IMR-90 (cell line): ENCODE measurements at regions not wholly inside any gene's neighbourhood (a gene's known extent, or its start where the extent isn't known, plus 50 kb on each side); places are given as distances from the start of the nearest gene placed in this dataset.

Experiments used
- ATAC-seq: fragments of 200-7000 bp; cut with Tn5 transposase; 2 replicates; pipeline ENCODE4 v1.9.1; 2020; ENCODE audit warnings: low read depth, mild to moderate bottlenecking, moderate library complexity
- BruUV-seq: library from RNA; stranded (reverse); fragments of 400-500 nt; replicated peaks from 2 replicates; lab custom pipeline; 2021; lab: Mats Ljungman, UMichigan
- CTCF ChIA-PET: fragments of 300-600 bp; formaldehyde crosslinking; extraction: SDS; loops from one replicate; lab custom pipeline; 2021; ENCODE audit warnings: antibody characterized with exemption; lab: Yijun Ruan, JAX
- POLR2A ChIA-PET: fragments of 300-600 bp; sonication (Branson Sonifier 250); formaldehyde crosslinking; loops from one replicate; lab custom pipeline; 2022; ENCODE audit warnings: antibody characterized with exemption; ENCODE audit not compliant: unreplicated experiment; lab: Charles Lee
- DNase-seq: peaks from one replicate; pipeline ENCODE4 v3.0.0; 2013
- H2AFZ ChIP-seq: replicated peaks from 2 replicates; pipeline ENCODE3; 2013; ENCODE audit warnings: low read length, mild to moderate bottlenecking; ENCODE audit not compliant: poor library complexity
- H2AK5ac ChIP-seq: 2 replicates; pipeline ENCODE4 v1.6.1; 2013; ENCODE audit warnings: low read depth, low read length, inconsistent platforms
- H2AK9ac ChIP-seq: replicated peaks from 2 replicates; pipeline ENCODE3; 2013; ENCODE audit warnings: mild to moderate bottlenecking, low read depth, low read length, moderate library complexity; ENCODE audit not compliant: poor library complexity
- H2BK120ac ChIP-seq: 2 replicates; pipeline ENCODE4 v1.6.1; 2013; ENCODE audit warnings: low read depth, low read length, inconsistent platforms
- H2BK15ac ChIP-seq: 3 replicates; pipeline ENCODE4 v1.6.1; 2013; ENCODE audit warnings: low read depth, low read length, inconsistent platforms
- H2BK20ac ChIP-seq: 2 replicates; pipeline ENCODE4 v1.6.1; 2013; ENCODE audit warnings: low read depth, mild to moderate bottlenecking, inconsistent platforms, low read length, moderate library complexity
- H2BK5ac ChIP-seq: 2 replicates; pipeline ENCODE4 v1.6.1; 2013; ENCODE audit warnings: mild to moderate bottlenecking, low read depth, low read length, inconsistent platforms; ENCODE audit not compliant: poor library complexity, severe bottlenecking
- H3K14ac ChIP-seq: replicated peaks from 2 replicates; pipeline ENCODE4 v1.6.1; 2013; ENCODE audit warnings: low read depth, low read length, inconsistent platforms
- H3K18ac ChIP-seq: 2 replicates; pipeline ENCODE4 v1.6.1; 2013; ENCODE audit warnings: low read depth, low read length, control low read depth
- H3K23ac ChIP-seq: 2 replicates; pipeline ENCODE4 v1.6.1; 2013; ENCODE audit warnings: low read depth, low read length, inconsistent platforms
- H3K27ac ChIP-seq: 2 replicates; pipeline ENCODE4 v1.5.1; 2013; ENCODE audit warnings: mild to moderate bottlenecking, control low read depth, low read length; ENCODE audit not compliant: insufficient read depth
- H3K27me3 ChIP-seq: 2 replicates; pipeline ENCODE4 v1.6.1; 2013; ENCODE audit warnings: low read length; ENCODE audit not compliant: control insufficient read depth, insufficient read depth
- H3K36me3 ChIP-seq: 2 replicates; pipeline ENCODE4 v1.6.1; 2013; ENCODE audit warnings: low read length, mixed read lengths; ENCODE audit not compliant: control insufficient read depth, insufficient read depth
- H3K4ac ChIP-seq: 2 replicates; pipeline ENCODE4 v1.6.1; 2013; ENCODE audit warnings: low read depth, low read length, inconsistent platforms
- H3K4me1 ChIP-seq: 2 replicates; pipeline ENCODE4 v1.6.1; 2013; ENCODE audit warnings: low read length, mixed read lengths; ENCODE audit not compliant: control insufficient read depth, insufficient read depth
- H3K4me2 ChIP-seq: 2 replicates; pipeline ENCODE4 v1.6.1; 2013; ENCODE audit warnings: low read depth, mild to moderate bottlenecking, control low read depth, low read length, moderate library complexity
- H3K4me3 ChIP-seq: 2 replicates; pipeline ENCODE4 v1.5.1; 2013; ENCODE audit warnings: low read depth, mild to moderate bottlenecking, control low read depth, low read length, moderate library complexity; ENCODE audit not compliant: insufficient read depth
- H3K56ac ChIP-seq: 2 replicates; pipeline ENCODE4 v1.6.1; 2013; ENCODE audit warnings: low read length, inconsistent platforms; ENCODE audit not compliant: insufficient read depth; ENCODE audit errors: extremely low read depth
- H3K79me1 ChIP-seq, 2 experiments: 2 replicates each; pipeline ENCODE4 v1.6.1; 2013; ENCODE audit warnings: low read length in 2 of 2, inconsistent platforms in 1 of 2, low read depth in 1 of 2
- H3K9ac ChIP-seq: 2 replicates; pipeline ENCODE4 v1.6.1; 2013; ENCODE audit warnings: low read depth, low read length, control low read depth
- H3K9me1 ChIP-seq: 2 replicates; pipeline ENCODE4 v1.6.1; 2013; ENCODE audit warnings: low read length, inconsistent platforms; ENCODE audit not compliant: insufficient read depth
- H3K9me3 ChIP-seq: 2 replicates; pipeline ENCODE4 v1.6.1; 2013; ENCODE audit warnings: low read length; ENCODE audit not compliant: control insufficient read depth, insufficient read depth
- H4K20me1 ChIP-seq: 2 replicates; pipeline ENCODE4 v1.6.1; 2013; ENCODE audit warnings: low read length, inconsistent platforms; ENCODE audit not compliant: insufficient read depth
- H4K5ac ChIP-seq: 2 replicates; pipeline ENCODE4 v1.6.1; 2013; ENCODE audit warnings: mild to moderate bottlenecking, low read depth, low read length, control low read depth
- H4K8ac ChIP-seq, 2 experiments: 2 replicates each; pipeline ENCODE4 v1.6.1; 2013; ENCODE audit warnings: low read depth in 2 of 2, low read length in 2 of 2, control low read depth in 1 of 2, inconsistent platforms in 1 of 2
- H4K91ac ChIP-seq: 2 replicates; pipeline ENCODE4 v1.6.1; 2013; ENCODE audit warnings: low read depth, low read length, inconsistent platforms; ENCODE audit not compliant: insufficient read depth
- CEBPB ChIP-seq: IDR thresholded peaks from 2 replicates; pipeline ENCODE4 v1.6.1; 2012; ENCODE audit warnings: low read depth, low read length, improper control_type of control experiment
- CTCF ChIP-seq: conservative IDR thresholded peaks from 2 replicates; pipeline ENCODE4 v1.5.1; 2012; ENCODE audit warnings: mild to moderate bottlenecking, low read depth, low read length, improper control_type of control experiment
- ELK1 ChIP-seq: fragments of 150-350 bp; IDR thresholded peaks from 2 replicates; pipeline ENCODE4 v1.6.1; 2016; ENCODE audit warnings: low read depth, mild to moderate bottlenecking, low read length, moderate library complexity, borderline replicate concordance
- MAFK ChIP-seq: IDR thresholded peaks from 2 replicates; pipeline ENCODE4 v1.6.1; 2012; ENCODE audit warnings: low read depth, low read length, improper control_type of control experiment
- MXI1 ChIP-seq: IDR thresholded peaks from 2 replicates; pipeline ENCODE4 v1.6.1; 2012; ENCODE audit warnings: low read depth, mild to moderate bottlenecking, low read length, moderate library complexity, borderline replicate concordance
- NFE2L2 ChIP-seq: fragments of 150-350 bp; IDR thresholded peaks from 2 replicates; pipeline ENCODE4 v1.6.1; 2016; ENCODE audit warnings: low read depth, mild to moderate bottlenecking, low read length
- POLR2A ChIP-seq: IDR thresholded peaks from 2 replicates; pipeline ENCODE4 v1.6.1; 2012; ENCODE audit warnings: mild to moderate bottlenecking, low read depth, low read length
- RCOR1 ChIP-seq: IDR thresholded peaks from 2 replicates; pipeline ENCODE4 v1.6.1; 2012; ENCODE audit warnings: mild to moderate bottlenecking, low read length, improper control_type of control experiment; ENCODE audit not compliant: insufficient replicate concordance
- RFX5 ChIP-seq: IDR thresholded peaks from 2 replicates; pipeline ENCODE4 v1.8.0; 2012; ENCODE audit warnings: low read depth, mild to moderate bottlenecking, low read length, moderate library complexity
- SMC3 ChIP-seq: fragments of 150-350 bp; IDR thresholded peaks from 2 replicates; pipeline ENCODE4 v1.6.1; 2016; ENCODE audit warnings: low read depth, mild to moderate bottlenecking, antibody characterized with exemption, low read length, moderate library complexity
- USF2 ChIP-seq: fragments of 150-350 bp; IDR thresholded peaks from 2 replicates; pipeline ENCODE4 v1.6.1; 2017; ENCODE audit warnings: mild to moderate bottlenecking, antibody characterized with exemption, low read length, low read depth
- WGBS, 2 experiments: methylation state at CpG; one replicate each; pipeline versions ENCODE4 v1.1.5 to v1.1.7; 2013; ENCODE audit warnings: missing lambda C conversion rate in 2 of 2; ENCODE audit not compliant: insufficient read length in 1 of 2; ENCODE audit errors: extremely low coverage in 2 of 2; 5-methylcytosine and 5-hydroxymethylcytosine counted together
- dilution Hi-C: fragments of 300-500 bp; cut with HindIII; formaldehyde crosslinking; loops from one replicate; pipeline ENCODE4 v1.14.3; 2018; ENCODE audit warnings: low sequenced_read_pairs; ENCODE audit not compliant: unreplicated experiment
- in situ Hi-C: fragments of 300-500 bp; cut with MboI; formaldehyde crosslinking; loops from 3 replicates; pipeline ENCODE4 v1.14.3; 2019; ENCODE audit warnings: low sequenced_read_pairs, inconsistent platforms, mixed read lengths
- intact Hi-C: fragments of 100-400 bp; cut with micrococcal nuclease; formaldehyde crosslinking; loops from 2 replicates; pipeline ENCODE4 v1.10.0; 2022

GRCh38 chr9:115204904-115205453 lies 87.0 kb upstream of the TNC start (continued):
- no peak for TF ChIP-seq MXI1

GRCh38 chr9:115207003-115207836 lies 89.3 kb upstream of the TNC start:
- Histone ChIP-seq H4K20me1 (no peaks in the 10 kb centered on the region), H3K14ac (peak overlapping the region; percentile 92), H3K4ac (peak overlapping the region; percentile 93), H3K56ac (peak overlapping the region; percentile 56), H4K91ac (peak overlapping the region; percentile 96), H3K79me1 (no peaks in the 10 kb centered on the region), H3K4me3 (no peak overlapping the region), H4K5ac (peak overlapping the region; percentile 80), H2BK120ac (peak overlapping the region; percentile 99), H2BK5ac (peak overlapping the region; percentile 94), H3K27ac (peak overlapping the region; percentile 74), H2AFZ (peak overlapping the region; percentile 33), H2BK15ac (peak overlapping the region; percentile 99), H3K9me3 (no peaks in the 10 kb centered on the region), H4K8ac (peak overlapping the region; percentile 66 to 92), H3K4me2 (peak overlapping the region; percentile 28; the same call in 1 of the 2 replicates), H3K36me3 (no peaks in the 10 kb centered on the region), H3K18ac (peak overlapping the region; percentile 98), H3K27me3 (no peaks in the 10 kb centered on the region), H3K9me1 (peaks cover 14% of the 10 kb centered on the region; the same call in 1 of the 2 replicates), H3K23ac (peak overlapping the region; percentile 92), H3K4me1 (peaks cover 30% of the 10 kb centered on the region), H2AK9ac (no peak overlapping the region), H2BK20ac (peak overlapping the region; percentile 99), H3K9ac (peak overlapping the region; percentile 45; the same call in 1 of the 2 replicates), H2AK5ac (peak overlapping the region; percentile 87)
- ChIA-PET POLR2A (interaction anchor here (0.8 kb wide), 1 partner anchor 9 kb away, joined by 3 read pairs; no protein-coding TSS in a partner anchor), CTCF (no interaction called here)
- WGBS, 2 experiments: no CpG with 5 or more reads among the region's 3 CpGs
- DNase-seq (peak; percentile 31), ATAC-seq (no peak)
- intact Hi-C loops: loop anchor here (5.0 to 10.0 kb wide), 2 partner anchors 168 to 170 kb away; no protein-coding TSS in a partner anchor
- BruUV-seq: no TSS peak
- in situ Hi-C loops: no loop called here
- dilution Hi-C loops: no loop called here
- no peak for TF ChIP-seq MAFK
- TF ChIP-seq NFE2L2: no peak
- no peak for TF ChIP-seq RCOR1
- TF ChIP-seq RFX5: no peak
- no peak for TF ChIP-seq USF2
- TF ChIP-seq CTCF: no peak
- TF ChIP-seq POLR2A: no peak
- TF ChIP-seq ELK1: no peak
- no peak for TF ChIP-seq CEBPB
- no peak for TF ChIP-seq SMC3
- no peak for TF ChIP-seq MXI1
